OCI-LY1 (cell line): ENCODE measurements at regions not wholly inside any gene's neighbourhood (a gene's known extent, or its start where the extent isn't known, plus 50 kb on each side); places are given as distances from the start of the nearest gene placed in this dataset.

Source experiments
- H2AFZ ChIP-seq: fragments of 200-600 bp; sonication (generic), shearing (Covaris generic); 2 replicates; pipeline ENCODE4 v1.6.0; 2014; ENCODE audit warnings: antibody characterized with exemption, mild to moderate bottlenecking, low read length
- H3F3A ChIP-seq: fragments of 200-600 bp; sonication (generic), shearing (Covaris generic); 2 replicates; pipeline ENCODE4 v1.6.0; 2014; ENCODE audit warnings: mild to moderate bottlenecking, antibody characterized with exemption, low read length, moderate library complexity; ENCODE audit not compliant: insufficient read depth
- H3K27ac ChIP-seq: fragments of 200-600 bp; sonication (generic); 2 replicates; pipeline ENCODE4 v1.5.1; 2014; ENCODE audit warnings: low read length, mixed run types, mild to moderate bottlenecking, low read depth; ENCODE audit not compliant: poor library complexity, severe bottlenecking
- H3K27me3 ChIP-seq: fragments of 200-600 bp; sonication (generic); 2 replicates; pipeline ENCODE4 v1.6.0; 2014; ENCODE audit warnings: antibody characterized with exemption, mild to moderate bottlenecking, low read length, moderate library complexity; ENCODE audit not compliant: insufficient read depth
- H3K36me3 ChIP-seq: fragments of 200-600 bp; sonication (generic); 2 replicates; pipeline ENCODE4 v1.6.1; 2014; ENCODE audit warnings: mild to moderate bottlenecking, antibody characterized with exemption, low read length, moderate library complexity, mixed read lengths; ENCODE audit not compliant: insufficient read depth
- H3K4me1 ChIP-seq: fragments of 200-600 bp; sonication (generic); 2 replicates; pipeline ENCODE4 v1.5.1; 2014; ENCODE audit warnings: mild to moderate bottlenecking, low read length, moderate library complexity; ENCODE audit not compliant: insufficient read depth, severe bottlenecking
- H3K4me2 ChIP-seq: fragments of 200-600 bp; sonication (generic), shearing (Covaris generic); 2 replicates; pipeline ENCODE4 v1.6.1; 2014; ENCODE audit warnings: low read length
- H3K4me3 ChIP-seq: fragments of 200-600 bp; sonication (generic); 2 replicates; pipeline ENCODE4 v1.5.1; 2014; ENCODE audit warnings: low read length, low read depth, mild to moderate bottlenecking, mixed read lengths; ENCODE audit not compliant: poor library complexity, severe bottlenecking
- H3K79me2 ChIP-seq: fragments of 200-600 bp; shearing (Covaris generic); 2 replicates; pipeline ENCODE4 v1.6.1; 2016; ENCODE audit warnings: mixed run types, low read length, mixed read lengths; ENCODE audit not compliant: insufficient read depth
- H3K9ac ChIP-seq: fragments of 200-600 bp; sonication (generic), shearing (Covaris generic); 2 replicates; pipeline ENCODE4 v1.6.1; 2014; ENCODE audit warnings: mild to moderate bottlenecking, low read length, mixed read lengths
- H3K9me2 ChIP-seq: fragments of 200-600 bp; sonication (generic), shearing (Covaris generic); 2 replicates; pipeline ENCODE4 v1.6.1; 2014; ENCODE audit warnings: low read depth, mild to moderate bottlenecking, low read length, mixed read lengths
- H3K9me3 ChIP-seq: fragments of 200-600 bp; shearing (Covaris generic); 2 replicates; pipeline ENCODE4 v1.6.1; 2014; ENCODE audit warnings: low read length, mixed read lengths
- H4K20me1 ChIP-seq: fragments of 200-600 bp; sonication (generic), shearing (Covaris generic); 2 replicates; pipeline ENCODE4 v1.6.0; 2016; ENCODE audit warnings: mild to moderate bottlenecking, low read length; ENCODE audit not compliant: insufficient read depth
- EZH2 ChIP-seq: fragments of 200-600 bp; sonication (generic), shearing (Covaris generic); IDR thresholded peaks from 2 replicates; pipeline ENCODE4 v1.8.0; 2017; ENCODE audit warnings: borderline replicate concordance, mixed run types, mild to moderate bottlenecking, antibody characterized with exemption, low read length, moderate library complexity, mixed read lengths
- TF ChIP-seq, protein P1 (sequence below): fragments of 200-600 bp; sonication (generic), shearing (Covaris generic); IDR thresholded peaks from 2 replicates; pipeline ENCODE4 v1.5.1; 2017; ENCODE audit warnings: mild to moderate bottlenecking, antibody characterized with exemption, low read length, moderate library complexity, mixed read lengths

DNA sequence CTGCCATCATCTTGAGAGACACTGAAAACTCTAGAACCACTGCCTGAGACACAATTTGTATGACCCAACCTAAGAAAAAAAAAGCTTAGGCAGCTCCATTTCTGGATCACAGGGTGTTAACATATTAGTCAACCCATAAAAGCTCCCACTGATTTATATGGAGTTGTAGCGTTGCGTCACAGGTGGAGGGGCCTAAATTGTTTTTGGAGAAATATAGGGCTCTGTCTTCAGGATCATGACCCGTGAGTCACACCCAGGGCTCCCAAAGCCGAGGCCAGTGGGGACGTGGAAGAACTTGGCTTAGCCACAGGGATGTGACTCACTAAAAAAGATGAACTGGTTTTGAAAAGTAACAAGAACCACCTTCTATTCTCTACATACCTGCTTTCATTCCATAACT lies 116.5 kb upstream of the BMP2 start:
- no peaks in the 10 kb centered on the region for H4K20me1 ChIP-seq
- no peak overlapping the region for H3K27ac ChIP-seq
- H3K9me2 ChIP-seq, result no peaks in the 10 kb centered on the region
- no peak overlapping the region for H3K4me3 ChIP-seq
- H3K9ac ChIP-seq, result no peak overlapping the region
- no peaks in the 10 kb centered on the region for H3K79me2 ChIP-seq
- TF ChIP-seq, protein P1, sequence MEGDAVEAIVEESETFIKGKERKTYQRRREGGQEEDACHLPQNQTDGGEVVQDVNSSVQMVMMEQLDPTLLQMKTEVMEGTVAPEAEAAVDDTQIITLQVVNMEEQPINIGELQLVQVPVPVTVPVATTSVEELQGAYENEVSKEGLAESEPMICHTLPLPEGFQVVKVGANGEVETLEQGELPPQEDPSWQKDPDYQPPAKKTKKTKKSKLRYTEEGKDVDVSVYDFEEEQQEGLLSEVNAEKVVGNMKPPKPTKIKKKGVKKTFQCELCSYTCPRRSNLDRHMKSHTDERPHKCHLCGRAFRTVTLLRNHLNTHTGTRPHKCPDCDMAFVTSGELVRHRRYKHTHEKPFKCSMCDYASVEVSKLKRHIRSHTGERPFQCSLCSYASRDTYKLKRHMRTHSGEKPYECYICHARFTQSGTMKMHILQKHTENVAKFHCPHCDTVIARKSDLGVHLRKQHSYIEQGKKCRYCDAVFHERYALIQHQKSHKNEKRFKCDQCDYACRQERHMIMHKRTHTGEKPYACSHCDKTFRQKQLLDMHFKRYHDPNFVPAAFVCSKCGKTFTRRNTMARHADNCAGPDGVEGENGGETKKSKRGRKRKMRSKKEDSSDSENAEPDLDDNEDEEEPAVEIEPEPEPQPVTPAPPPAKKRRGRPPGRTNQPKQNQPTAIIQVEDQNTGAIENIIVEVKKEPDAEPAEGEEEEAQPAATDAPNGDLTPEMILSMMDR, result no peak
- TF ChIP-seq EZH2, result no peak
- no peaks in the 10 kb centered on the region for H3K9me3 ChIP-seq
- H3K4me1 ChIP-seq, result no peaks in the 10 kb centered on the region
- no peaks in the 10 kb centered on the region for H3F3A ChIP-seq
- H3K4me2 ChIP-seq, result no peak overlapping the region
- H3K27me3 ChIP-seq, result no peaks in the 10 kb centered on the region
- no peaks in the 10 kb centered on the region for H3K36me3 ChIP-seq
- H2AFZ ChIP-seq, result no peak overlapping the region

DNA sequence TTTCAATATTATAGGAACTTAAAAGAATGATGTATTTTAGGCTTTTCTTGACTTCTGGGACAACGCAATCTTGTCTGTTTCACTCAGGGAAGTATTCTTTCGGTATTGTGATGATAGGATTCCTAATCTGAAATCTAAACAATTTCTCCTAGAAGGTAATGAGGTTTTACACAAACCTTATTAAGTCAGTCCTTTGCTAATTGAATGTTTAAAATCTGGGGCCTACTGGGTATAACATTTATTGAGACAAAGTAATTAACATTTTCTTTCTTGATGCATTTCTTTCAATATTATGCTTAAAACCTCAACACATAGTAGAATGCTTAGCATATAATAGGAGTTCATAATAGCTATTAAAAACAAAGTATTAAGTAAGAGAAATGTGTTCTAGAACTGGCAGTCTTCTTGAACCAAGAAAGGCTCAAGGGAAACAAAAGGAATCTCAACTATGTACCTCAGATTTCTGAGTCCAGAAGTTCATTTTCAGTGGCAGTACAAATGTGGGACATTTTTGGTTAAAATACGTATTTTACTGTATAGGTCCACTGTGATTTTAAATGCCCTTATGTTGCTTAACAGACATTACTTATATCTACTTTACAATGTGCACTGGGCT lies 121.4 kb upstream of the BMP2 start:
- Histone ChIP-seq H3K27me3 (no peaks in the 10 kb centered on the region), H3K36me3 (no peaks in the 10 kb centered on the region), H3K4me1 (no peaks in the 10 kb centered on the region), H3K4me3 (no peak overlapping the region), H3K9me2 (no peaks in the 10 kb centered on the region), H2AFZ (no peak overlapping the region), H3K79me2 (no peaks in the 10 kb centered on the region), H3F3A (no peaks in the 10 kb centered on the region), H3K9ac (no peak overlapping the region), H3K27ac (no peak overlapping the region), H3K4me2 (no peak overlapping the region), H3K9me3 (no peaks in the 10 kb centered on the region), H4K20me1 (no peaks in the 10 kb centered on the region)
- TF ChIP-seq, protein P1, result no peak
- TF ChIP-seq EZH2, result no peak

DNA sequence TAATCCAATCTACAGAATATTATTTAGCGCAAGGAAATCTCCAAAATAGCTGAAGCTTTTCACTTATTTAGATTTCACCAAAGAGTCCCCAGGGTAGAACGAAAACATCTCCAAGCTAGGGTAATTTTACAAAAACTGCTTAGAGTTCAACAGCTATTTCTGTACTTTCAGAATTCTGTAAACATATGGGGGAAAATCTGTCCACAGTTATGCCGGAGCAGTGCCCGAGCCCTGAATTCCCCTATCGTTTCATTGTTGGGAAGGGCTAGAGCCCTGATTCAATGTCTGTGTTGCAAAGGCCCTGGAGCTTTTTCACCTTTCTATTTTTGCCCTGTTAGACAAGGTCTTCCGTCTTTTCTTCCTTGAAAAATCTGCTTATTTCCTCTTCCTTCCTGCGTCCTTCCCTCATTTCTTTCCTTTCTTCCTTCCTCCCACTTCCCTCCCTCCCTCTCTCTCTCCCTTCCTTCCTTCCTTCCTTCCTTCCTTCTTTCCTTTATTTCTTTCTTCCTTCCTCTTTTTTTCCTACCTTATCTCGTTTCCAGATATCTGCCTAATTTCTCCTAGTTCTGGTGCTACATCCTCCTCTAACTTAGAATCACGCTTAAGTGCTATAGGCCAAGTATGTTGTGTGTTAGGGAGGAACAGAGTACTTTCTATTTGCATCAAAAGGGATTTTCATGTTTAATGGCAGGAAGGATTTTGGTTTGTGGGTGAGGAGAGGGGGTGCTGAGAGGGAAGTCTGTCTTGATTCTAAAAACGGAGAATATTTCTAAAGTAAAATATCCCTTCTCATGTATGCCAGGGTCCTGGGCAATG lies 122.5 kb upstream of the BMP2 start:
- Histone ChIP-seq H3F3A (no peaks in the 10 kb centered on the region), H3K27ac (no peak overlapping the region), H3K4me1 (no peaks in the 10 kb centered on the region), H3K4me3 (no peak overlapping the region), H3K9ac (no peak overlapping the region), H3K79me2 (no peaks in the 10 kb centered on the region), H3K9me3 (no peaks in the 10 kb centered on the region), H2AFZ (no peak overlapping the region), H3K36me3 (no peaks in the 10 kb centered on the region), H3K27me3 (no peaks in the 10 kb centered on the region), H3K4me2 (no peak overlapping the region), H3K9me2 (no peaks in the 10 kb centered on the region), H4K20me1 (no peaks in the 10 kb centered on the region)
- TF ChIP-seq, protein P1, result no peak
- TF ChIP-seq EZH2, result no peak
